ENCODE measurements at regions not wholly inside any gene's neighbourhood (a gene's known extent, or its start where the extent isn't known, plus 50 kb on each side); places are given as distances from the start of the nearest gene placed in this dataset.

DNA sequence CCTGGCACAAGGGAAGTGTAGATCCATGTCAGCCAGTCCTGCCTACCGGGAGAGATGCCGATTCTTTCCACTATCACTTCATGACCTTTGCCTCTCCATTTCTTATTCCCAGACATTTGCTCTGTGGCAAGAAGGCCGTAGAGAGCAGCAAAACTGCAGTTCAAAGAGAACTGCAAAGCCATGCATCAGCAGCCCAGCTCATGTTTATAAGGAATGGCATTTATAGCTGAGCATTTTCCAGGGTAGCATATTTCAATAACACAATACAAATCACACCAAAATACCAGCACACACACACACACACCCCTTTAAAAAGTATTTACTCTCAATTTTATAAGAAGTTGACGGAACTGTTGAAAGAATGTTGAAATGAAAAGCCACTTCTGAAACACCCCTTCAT is 126.7 kb upstream of the EGFLAM start:
- H3K27ac ChIP-seq = no peak overlapping the region
- no peaks in the 10 kb centered on the region for H3K4me1 ChIP-seq (replicated peaks)
- H3K9me3 ChIP-seq = no peaks in the 10 kb centered on the region
- no peak for DNase-seq (ENCODE audit: low spot score)
- WGBS = 38% methylated on average over 4 of the region's 4 CpGs
- no peak overlapping the region for H3K4me3 ChIP-seq
- H3K36me3 ChIP-seq = no peaks in the 10 kb centered on the region
- no peaks in the 10 kb centered on the region for H3K27me3 ChIP-seq (replicated peaks; ENCODE audit: insufficient read depth)
- intact Hi-C loops (cut with DNase I) = no loop called here
- TF ChIP-seq POLR2A (IDR thresholded peaks at IDR 0.05) (no peak), POLR2AphosphoS5 (IDR thresholded peaks at IDR 0.05) (no peak)
- TF ChIP-seq, protein P1, sequence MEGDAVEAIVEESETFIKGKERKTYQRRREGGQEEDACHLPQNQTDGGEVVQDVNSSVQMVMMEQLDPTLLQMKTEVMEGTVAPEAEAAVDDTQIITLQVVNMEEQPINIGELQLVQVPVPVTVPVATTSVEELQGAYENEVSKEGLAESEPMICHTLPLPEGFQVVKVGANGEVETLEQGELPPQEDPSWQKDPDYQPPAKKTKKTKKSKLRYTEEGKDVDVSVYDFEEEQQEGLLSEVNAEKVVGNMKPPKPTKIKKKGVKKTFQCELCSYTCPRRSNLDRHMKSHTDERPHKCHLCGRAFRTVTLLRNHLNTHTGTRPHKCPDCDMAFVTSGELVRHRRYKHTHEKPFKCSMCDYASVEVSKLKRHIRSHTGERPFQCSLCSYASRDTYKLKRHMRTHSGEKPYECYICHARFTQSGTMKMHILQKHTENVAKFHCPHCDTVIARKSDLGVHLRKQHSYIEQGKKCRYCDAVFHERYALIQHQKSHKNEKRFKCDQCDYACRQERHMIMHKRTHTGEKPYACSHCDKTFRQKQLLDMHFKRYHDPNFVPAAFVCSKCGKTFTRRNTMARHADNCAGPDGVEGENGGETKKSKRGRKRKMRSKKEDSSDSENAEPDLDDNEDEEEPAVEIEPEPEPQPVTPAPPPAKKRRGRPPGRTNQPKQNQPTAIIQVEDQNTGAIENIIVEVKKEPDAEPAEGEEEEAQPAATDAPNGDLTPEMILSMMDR (IDR thresholded peaks at IDR 0.05) = no peak

DNA sequence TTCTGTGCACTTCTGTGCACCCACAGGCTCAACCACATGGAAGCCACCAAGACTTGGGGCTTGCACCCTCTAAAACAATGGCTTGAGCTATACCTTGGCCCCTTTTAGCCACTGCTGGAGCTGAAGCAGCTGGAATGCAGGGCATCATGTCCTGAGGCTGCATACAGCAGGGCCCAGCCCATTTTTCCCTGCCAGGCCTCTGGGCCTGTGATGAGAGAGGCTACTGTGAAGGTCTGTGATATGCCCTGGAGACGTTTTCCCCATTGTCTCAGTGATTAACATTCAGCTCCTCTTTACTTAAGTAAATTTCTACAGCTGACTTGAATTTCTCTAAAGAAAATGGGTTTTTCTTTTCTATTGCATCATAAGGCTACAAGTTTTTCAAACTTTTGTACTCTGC is 134.0 kb upstream of the EGFLAM start:
- intact Hi-C loops (cut with DNase I) = no loop called here
- no peaks in the 10 kb centered on the region for H3K36me3 ChIP-seq
- no peak for DNase-seq (ENCODE audit: low spot score)
- H3K27me3 ChIP-seq (replicated peaks; ENCODE audit: insufficient read depth) = no peaks in the 10 kb centered on the region
- TF ChIP-seq POLR2AphosphoS5 (IDR thresholded peaks at IDR 0.05) (no peak), POLR2A (IDR thresholded peaks at IDR 0.05) (no peak)
- TF ChIP-seq, protein P1 (IDR thresholded peaks at IDR 0.05) = no peak
- no peaks in the 10 kb centered on the region for H3K4me1 ChIP-seq (replicated peaks)
- no peaks in the 10 kb centered on the region for H3K9me3 ChIP-seq
- 70% methylated on average over 1 of the region's 1 CpG for WGBS
- no peak overlapping the region for H3K4me3 ChIP-seq
- no peak overlapping the region for H3K27ac ChIP-seq

DNA sequence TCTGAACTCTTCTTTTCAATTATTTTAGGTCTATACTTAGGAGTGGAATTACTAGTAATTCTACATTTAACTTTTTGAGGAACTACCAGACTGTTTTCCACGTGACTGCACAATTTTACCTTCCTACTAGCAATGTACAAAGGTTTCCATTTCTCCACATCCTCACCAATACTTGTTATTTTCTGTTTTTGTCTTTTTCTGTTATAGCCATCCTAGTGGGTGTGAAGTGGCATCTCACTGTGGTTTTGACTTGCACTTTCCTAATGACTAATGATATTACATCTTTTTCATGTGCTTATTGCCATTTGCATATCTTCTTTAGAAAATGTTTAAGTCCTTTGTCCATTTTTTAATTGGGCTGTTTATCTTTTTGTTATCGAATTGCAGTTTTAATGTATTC is 136.9 kb upstream of the EGFLAM start:
- Histone ChIP-seq H3K27ac (no peak overlapping the region), H3K4me1 (replicated peaks) (no peaks in the 10 kb centered on the region), H3K27me3 (replicated peaks; ENCODE audit: insufficient read depth) (no peaks in the 10 kb centered on the region), H3K9me3 (no peaks in the 10 kb centered on the region), H3K4me3 (no peak overlapping the region), H3K36me3 (no peaks in the 10 kb centered on the region)
- 90% methylated on average over 2 of the region's 2 CpGs for WGBS
- DNase-seq (ENCODE audit: low spot score) = no peak
- intact Hi-C loops (cut with DNase I) = no loop called here
- TF ChIP-seq POLR2A (IDR thresholded peaks at IDR 0.05) (no peak), POLR2AphosphoS5 (IDR thresholded peaks at IDR 0.05) (no peak)
- TF ChIP-seq, protein P1 (IDR thresholded peaks at IDR 0.05) = no peak

DNA sequence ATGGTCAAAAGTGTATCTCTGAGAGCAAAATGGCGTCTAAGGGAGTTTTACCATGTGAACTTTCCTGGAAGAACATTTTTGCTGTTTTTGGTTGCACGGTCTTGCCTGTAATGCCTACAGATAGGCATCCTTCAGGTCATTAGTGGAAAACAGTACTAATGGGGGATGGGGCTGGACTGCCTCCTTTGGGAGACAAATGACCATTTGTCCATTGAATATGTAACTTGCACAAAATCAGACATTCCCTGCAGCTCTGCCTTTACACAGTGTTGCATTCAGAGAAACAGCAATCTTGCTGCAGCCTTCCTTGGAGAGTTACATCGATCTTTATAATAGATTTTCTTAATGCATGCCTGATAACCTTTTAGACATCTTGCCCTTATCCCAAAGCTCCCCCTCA is 138.5 kb upstream of the EGFLAM start:
- intact Hi-C loops (cut with DNase I) = no loop called here
- no peaks in the 10 kb centered on the region for H3K36me3 ChIP-seq
- no peaks in the 10 kb centered on the region for H3K9me3 ChIP-seq
- H3K27me3 ChIP-seq (replicated peaks; ENCODE audit: insufficient read depth) = no peaks in the 10 kb centered on the region
- DNase-seq (ENCODE audit: low spot score) = no peak
- WGBS = 91% methylated on average over 3 of the region's 3 CpGs
- no peak overlapping the region for H3K27ac ChIP-seq
- H3K4me1 ChIP-seq (replicated peaks) = no peaks in the 10 kb centered on the region
- no peak overlapping the region for H3K4me3 ChIP-seq
- TF ChIP-seq POLR2AphosphoS5 (IDR thresholded peaks at IDR 0.05) (no peak), POLR2A (IDR thresholded peaks at IDR 0.05) (no peak)
- TF ChIP-seq, protein P1 (IDR thresholded peaks at IDR 0.05) = no peak

DNA sequence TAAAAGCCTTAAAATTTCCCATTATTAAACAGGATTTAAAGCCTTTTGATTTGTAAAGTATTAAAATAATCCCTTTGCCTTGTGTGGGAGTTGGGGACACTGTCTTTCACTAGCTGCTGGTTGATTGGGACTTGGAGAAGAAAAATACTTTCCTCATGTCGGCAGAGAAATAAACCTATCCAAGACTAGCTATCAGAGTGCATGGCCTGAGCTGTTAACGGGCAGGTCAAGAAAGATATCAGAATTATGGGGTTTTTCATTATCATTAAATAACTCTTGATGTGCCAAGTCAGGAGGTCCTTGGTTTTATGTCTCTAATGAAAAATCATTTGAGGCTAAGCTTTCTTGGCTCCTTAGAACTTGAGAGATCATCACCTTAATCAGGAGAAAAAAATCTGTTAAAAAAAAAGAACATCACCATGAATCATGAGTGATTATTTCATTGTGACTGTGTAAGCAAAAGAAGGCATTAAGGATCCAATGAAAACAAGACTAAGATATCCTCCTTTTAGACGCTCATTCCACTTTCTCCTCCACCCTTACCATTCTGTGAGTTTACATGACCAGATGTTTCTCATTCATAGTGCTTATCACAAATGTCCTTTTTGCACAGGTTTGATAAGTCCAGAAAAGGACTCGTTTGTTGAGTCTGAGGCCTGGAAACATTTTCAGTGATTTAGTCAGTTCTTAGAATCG is 140.4 kb upstream of the EGFLAM start:
- Histone ChIP-seq H3K27ac (no peak overlapping the region), H3K4me1 (replicated peaks) (no peaks in the 10 kb centered on the region), H3K4me3 (no peak overlapping the region), H3K27me3 (replicated peaks; ENCODE audit: insufficient read depth) (no peaks in the 10 kb centered on the region), H3K9me3 (no peaks in the 10 kb centered on the region), H3K36me3 (no peaks in the 10 kb centered on the region)
- DNase-seq (ENCODE audit: low spot score) = no peak
- 48% methylated on average over 5 of the region's 5 CpGs for WGBS
- intact Hi-C loops (cut with DNase I) = no loop called here
- TF ChIP-seq, protein P1 (IDR thresholded peaks at IDR 0.05) = no peak
- TF ChIP-seq POLR2A (IDR thresholded peaks at IDR 0.05) (no peak), POLR2AphosphoS5 (IDR thresholded peaks at IDR 0.05) (no peak)
